Heart left ventricle (tissue), 13 donors: ENCODE measurements at regions not wholly inside any gene's neighbourhood (a gene's known extent, or its start where the extent isn't known, plus 50 kb on each side); places are given as distances from the start of the nearest gene placed in this dataset.

Source experiments
- CTCF ChIP-seq, 12 donors: fragments of 200-600 bp; sonication (generic) in 4 of 12; IDR thresholded peaks; one replicate each; pipeline versions ENCODE4 v1.5.0 to v1.8.0; 2018 to 2022; ENCODE audit warnings: antibody characterized with exemption in 12 of 12, mild to moderate bottlenecking in 5 of 12
- POLR2A ChIP-seq, 2 donors: fragments of 450-650 bp; IDR thresholded peaks; one replicate each; pipeline ENCODE4 v1.6.1; 2017; ENCODE audit warnings: antibody characterized with exemption in 2 of 2, mild to moderate bottlenecking in 2 of 2, moderate library complexity in 2 of 2
- donor health status: ischemic (EF 13 %, LVEDD 7.1; RV severe dilation, severe dysfunction).
- donor health status: DM: no; HTN: yes; CAD: no.
- donor health status: DM: no; HTN: no; CAD: no.
- donor health status: ischemic (EF 25% LVEDD 6.9; RV normal size, moderate dysfunction).
- donor health status: ischemic (EF 25% LVEDD 5.7; RV mildly dilated, moderate dysfunction).
- donor health status: ischemic (EF 35%, LVEDD 5.7; RV mildly dilated, moderate dysfunction).
- donor health status: nonischemic (EF 11% LVEDD 7.7; RV severe dilation, severe dysfunction).
- donor health status: DM: yes; HTN: yes; CAD: no.
- donor health status: PGD.
- donor health status: ischemic (EF 29% LVEDD 5.4; RV normal size, mild dysfunction).
- donor health status: nonischemic (EF 23%, LVEDD 6.1; RV moderate dilation, normal function).

GRCh38 chr1:55714230-55714629 lies 499.1 kb upstream of the USP24 start:
- no peak for TF ChIP-seq CTCF (IDR thresholded peaks at IDR 0.05)
- TF ChIP-seq POLR2A (IDR thresholded peaks at IDR 0.05) = no peak
